ENCODE measurements at regions not wholly inside any gene's neighbourhood (a gene's known extent, or its start where the extent isn't known, plus 50 kb on each side); places are given as distances from the start of the nearest gene placed in this dataset.
"Not testable (repeated sequence)": the region's sequence is repeated elsewhere in the genome, so short reads cannot be mapped to it uniquely, and the experiment has no call there.

DNA sequence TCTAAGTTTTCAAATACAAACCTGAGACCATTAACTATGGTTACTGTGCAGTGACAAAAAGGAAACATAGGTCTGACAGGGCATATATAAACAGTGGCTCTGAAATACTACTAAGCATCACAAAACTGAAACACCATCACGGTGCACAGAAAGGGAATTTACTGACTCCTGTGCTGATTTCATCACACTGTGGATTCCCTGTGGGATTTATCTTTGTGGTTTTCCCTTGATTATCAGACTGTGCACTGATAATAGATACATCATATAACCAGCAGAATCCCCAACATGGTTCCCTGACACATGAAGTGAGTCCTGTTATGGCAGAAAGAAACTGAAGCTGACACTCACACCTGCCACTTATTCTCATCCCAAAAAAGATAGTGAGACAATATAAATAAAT is 676.3 kb upstream of the KCND2 start:
- DNase-seq (ENCODE audit: low read depth): no peak

DNA sequence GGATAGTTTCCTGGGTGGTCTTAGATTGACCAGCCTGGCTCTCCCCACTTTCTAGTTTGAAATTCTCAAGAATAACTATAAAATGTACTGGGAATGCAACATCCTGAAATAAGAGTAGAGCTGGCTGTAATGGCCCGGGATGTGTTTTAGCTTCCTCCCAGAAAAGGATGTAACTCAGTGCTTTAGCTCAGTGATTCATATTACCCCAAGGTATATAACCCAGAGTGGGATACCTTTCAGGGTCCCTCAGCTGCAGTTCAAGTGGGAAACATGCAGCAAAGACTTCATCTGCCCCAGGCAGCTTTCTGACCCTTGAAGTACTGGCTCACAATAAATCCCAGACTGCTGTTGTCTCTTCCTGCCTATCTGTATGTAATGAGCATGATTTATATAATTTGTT is 666.7 kb upstream of the KCND2 start:
- no peak for DNase-seq (ENCODE audit: low read depth)

DNA sequence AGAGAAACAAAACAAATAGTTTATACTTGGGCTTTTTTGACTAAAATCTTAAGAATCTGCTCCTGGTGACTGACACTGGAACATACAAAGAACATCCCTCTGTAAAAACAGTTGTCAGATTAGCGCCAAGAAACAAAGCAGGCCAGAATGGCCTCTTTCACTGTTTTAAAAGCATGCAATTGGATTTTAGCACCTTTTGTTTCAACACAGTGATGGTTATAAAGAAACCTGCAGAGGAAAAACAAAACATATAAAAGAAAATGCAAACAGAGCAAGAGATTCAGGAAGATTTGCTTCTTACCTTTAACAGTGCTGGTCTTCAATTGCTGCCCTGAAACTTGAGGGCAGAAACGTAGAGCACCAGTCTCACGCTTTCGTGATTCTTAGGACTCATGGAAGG is 652.2 kb upstream of the KCND2 start:
- no peak for DNase-seq (ENCODE audit: low read depth)

GRCh38 chr7:119623427-119623826 is 649.5 kb upstream of the KCND2 start:
- no peak for DNase-seq (ENCODE audit: low read depth)

GRCh38 chr7:119630406-119630969 is 642.5 kb upstream of the KCND2 start:
- DNase-seq (ENCODE audit: low read depth): no peak

DNA sequence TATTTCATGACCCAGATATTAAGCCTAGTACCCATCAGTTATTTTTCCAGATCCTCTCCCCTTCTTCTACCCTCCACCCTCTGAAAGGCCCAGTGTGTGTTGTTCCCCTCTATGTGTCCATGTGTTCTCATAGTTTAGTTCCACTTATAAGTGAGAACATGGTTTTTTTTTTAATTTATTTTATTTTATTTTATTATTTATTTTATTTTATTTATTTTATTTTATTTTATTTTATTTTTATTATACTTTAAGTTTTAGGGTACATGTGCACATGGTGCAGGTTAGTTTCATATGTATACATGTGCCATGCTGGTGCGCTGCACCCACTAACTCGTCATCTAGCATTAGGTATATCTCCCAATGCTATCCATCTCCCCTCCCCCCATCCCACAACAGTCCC is 639.2 kb upstream of the KCND2 start:
- DNase-seq (ENCODE audit: low read depth): not testable (repeated sequence)

- no peak for DNase-seq (ENCODE audit: low read depth)
Measured at GRCh38 chr7:119640326-119640725, 632.6 kb upstream of the KCND2 start.

DNA sequence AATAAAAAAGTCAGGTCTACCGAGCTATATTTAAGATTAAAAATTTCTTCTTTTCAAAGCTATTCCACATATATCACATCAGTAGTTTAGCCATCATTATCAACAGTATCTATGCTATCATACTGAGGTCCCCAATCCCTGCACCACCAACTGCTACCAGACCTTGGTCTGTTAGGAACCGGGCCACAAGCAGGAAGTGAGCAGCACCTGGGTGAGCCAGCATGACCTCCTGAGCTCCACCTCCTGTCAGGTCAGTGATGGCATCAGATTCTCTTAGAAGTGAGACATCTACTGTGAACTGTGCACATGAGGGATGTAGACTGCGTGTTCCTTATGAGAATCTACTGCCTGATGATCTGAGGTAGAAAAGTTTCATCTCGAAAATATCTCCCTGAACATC is 632.1 kb upstream of the KCND2 start:
- DNase-seq (ENCODE audit: low read depth): no peak

DNA sequence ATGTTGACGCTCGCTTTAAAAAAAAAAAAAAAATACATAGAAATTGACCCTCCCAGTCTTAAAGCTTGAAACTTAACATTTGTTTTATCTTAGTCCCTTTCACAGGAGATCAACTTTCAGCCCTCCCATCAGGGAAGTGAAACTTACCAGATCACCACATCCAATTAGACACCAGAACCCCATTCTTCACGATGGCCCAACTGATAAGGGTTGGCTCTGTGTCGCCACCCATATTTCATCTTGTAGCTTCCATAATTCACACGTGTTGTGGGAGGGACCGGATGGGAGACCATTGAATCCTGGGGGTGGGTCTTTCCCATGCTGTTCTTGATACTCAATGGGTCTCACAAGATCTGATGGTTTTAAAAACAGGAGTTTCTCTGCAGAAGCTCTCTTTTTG is 629.4 kb upstream of the KCND2 start:
- no peak for DNase-seq (ENCODE audit: low read depth)

GRCh38 chr7:119647286-119647685 is 625.7 kb upstream of the KCND2 start:
- DNase-seq (ENCODE audit: low read depth): no peak

GRCh38 chr7:119648752-119649151 is 624.2 kb upstream of the KCND2 start:
- not testable (repeated sequence) for DNase-seq (ENCODE audit: low read depth)

DNA sequence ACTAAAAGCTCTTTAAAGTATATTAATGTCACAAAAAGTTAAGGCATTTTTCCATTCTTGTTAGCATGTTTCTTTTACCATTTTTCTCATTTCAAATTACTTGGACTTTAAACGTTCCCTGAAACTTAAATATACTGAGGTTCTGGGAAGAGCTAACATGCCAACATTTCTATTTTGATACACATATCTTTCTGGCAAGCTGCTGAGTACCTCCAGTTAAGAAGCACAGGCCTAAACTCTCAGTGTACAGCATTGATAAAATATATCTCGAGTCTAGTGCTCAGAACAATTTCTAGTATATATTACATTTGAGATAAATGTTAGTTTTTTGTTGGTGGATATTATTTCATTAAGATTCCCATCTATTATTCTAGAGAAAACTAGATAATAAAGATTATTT is 612.9 kb upstream of the KCND2 start:
- DNase-seq (ENCODE audit: low read depth): no peak

GRCh38 chr7:119664601-119665000 is 608.4 kb upstream of the KCND2 start:
- DNase-seq (ENCODE audit: low read depth): peak; percentile 1

DNA sequence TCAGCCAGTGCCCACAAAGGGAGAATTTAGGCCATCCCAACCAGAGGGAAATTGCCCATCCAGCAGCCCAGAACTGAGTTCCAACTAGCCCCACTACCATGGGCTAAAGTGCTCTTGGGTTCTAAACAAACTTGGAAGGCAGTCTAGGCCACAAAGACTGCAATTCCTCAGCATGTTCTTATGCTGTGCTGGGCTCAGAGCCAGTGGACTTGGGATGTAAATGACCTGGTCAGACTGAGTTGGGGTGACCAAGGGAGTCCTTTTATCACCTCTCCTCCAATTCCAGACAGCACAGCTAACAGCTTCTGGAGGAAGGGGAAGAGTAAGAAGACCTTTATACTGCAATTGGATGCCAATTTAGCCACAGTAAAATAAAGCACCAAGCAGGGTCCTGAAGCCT is 607.2 kb upstream of the KCND2 start:
- DNase-seq (ENCODE audit: low read depth): no peak

DNA sequence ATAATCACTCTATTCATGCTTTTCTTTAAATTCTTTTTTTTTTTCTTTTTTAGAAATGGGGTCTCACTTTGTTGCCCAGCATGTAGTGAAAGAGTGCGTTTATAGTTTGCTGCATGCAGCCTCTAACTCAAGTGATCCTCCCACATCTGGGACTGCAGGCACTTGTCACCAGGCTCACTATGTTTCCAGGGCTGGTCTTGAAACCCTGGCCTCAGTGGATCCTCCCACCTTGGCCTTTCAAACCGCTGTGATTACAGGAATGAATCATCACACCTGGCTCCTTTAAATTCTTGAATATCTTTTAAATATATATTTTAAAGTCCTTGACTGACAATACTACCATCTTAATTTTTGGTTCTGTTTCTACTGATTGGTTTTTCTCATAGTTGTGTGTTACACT is 591.6 kb upstream of the KCND2 start:
- no peak for DNase-seq (ENCODE audit: low read depth)

DNA sequence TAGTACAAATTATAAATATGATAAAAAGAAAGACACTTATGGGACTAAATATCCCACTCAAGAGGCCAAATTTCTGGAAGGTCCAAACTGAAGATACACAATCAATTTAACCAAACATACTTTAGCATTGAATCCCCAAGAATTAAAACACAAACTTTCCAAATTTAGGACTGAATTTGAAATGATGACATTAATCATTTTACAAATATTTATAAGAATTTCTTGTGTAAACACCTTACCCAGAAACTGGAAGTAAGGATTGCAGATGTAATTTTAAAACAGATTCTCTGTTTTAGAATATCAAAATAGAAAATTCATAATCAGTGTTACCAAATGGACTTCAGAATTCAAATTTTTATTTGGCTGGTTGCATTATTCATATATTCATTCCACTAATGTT is 588.2 kb upstream of the KCND2 start:
- DNase-seq (ENCODE audit: low read depth): no peak

DNA sequence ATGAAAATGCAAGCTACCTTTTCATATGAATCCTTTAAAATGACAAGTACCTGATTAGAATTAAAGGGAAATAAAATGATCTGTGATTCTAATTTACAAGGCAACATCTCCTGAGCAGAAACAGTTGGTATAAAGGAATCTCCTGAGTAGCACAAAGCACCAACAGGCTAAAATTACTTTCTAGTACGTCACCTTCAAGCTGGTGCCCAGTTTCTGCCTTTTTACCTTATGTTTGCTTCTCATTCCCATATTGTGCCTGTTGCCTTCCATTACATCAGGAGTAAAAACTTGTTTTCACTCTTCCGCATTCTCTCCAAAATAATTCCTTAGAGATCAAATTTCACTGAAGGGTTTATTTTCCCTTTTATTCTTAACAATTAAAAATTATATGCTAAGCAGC is 587.1 kb upstream of the KCND2 start:
- no peak for DNase-seq (ENCODE audit: low read depth)

- DNase-seq (ENCODE audit: low read depth): no peak
Measured at GRCh38 chr7:119688831-119689230, 584.1 kb upstream of the KCND2 start.

DNA sequence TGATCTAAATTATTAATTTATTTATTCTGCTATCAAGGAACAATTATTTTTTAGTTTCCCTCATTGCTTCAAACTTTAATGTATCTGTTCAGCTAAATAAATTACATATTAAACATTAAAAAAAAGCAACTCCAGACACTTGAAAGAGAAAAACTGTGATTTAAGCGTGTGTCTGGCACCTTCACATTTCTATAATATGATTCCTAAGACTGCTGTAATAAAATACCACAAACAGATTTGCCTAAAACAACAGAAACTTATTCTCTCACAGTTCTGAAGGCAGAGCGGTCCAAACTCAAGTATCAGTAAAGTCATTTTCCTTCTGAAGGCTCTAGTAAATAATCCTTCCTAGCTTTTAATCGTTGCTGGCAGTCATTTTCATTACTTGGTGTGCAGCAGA is 580.4 kb upstream of the KCND2 start:
- DNase-seq (ENCODE audit: low read depth): no peak

GRCh38 chr7:119694506-119694905 is 578.5 kb upstream of the KCND2 start:
- no peak for DNase-seq (ENCODE audit: low read depth)

GRCh38 chr7:119696336-119696735 is 576.6 kb upstream of the KCND2 start:
- no peak for DNase-seq (ENCODE audit: low read depth)

GRCh38 chr7:119703895-119704294 is 569.1 kb upstream of the KCND2 start:
- DNase-seq (ENCODE audit: low read depth): no peak

- no peak for DNase-seq (ENCODE audit: low read depth)
Measured at GRCh38 chr7:119706608-119707007, 566.4 kb upstream of the KCND2 start.

- DNase-seq (ENCODE audit: low read depth): no peak
Measured at GRCh38 chr7:119708891-119709290, 564.1 kb upstream of the KCND2 start.

DNA sequence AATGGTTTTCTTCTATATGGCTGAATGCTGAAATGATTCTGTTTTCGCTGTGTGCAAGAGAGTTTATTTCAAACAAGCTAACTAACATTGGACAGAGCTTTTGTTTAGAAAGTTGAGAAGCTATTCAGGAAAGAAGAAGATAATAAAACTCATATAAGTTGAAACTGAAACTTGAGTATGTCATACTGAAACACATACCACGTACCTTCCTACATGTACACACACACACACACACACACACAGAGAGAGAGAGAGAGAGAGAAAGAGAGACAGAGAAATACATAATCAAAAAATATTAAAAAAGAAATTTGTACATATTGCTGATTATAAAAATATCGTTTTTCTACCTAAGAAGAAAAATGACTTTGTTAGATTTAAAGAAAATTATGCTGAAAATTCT is 561.9 kb upstream of the KCND2 start:
- DNase-seq (ENCODE audit: low read depth): no peak

Data from EH (cell line).